ENCODE measurements at regions not wholly inside any gene's neighbourhood (a gene's known extent, or its start where the extent isn't known, plus 50 kb on each side); places are given as distances from the start of the nearest gene placed in this dataset.
A peak's percentile ranks its signal among the peaks of the same experiment; 100 is the strongest.

DNA sequence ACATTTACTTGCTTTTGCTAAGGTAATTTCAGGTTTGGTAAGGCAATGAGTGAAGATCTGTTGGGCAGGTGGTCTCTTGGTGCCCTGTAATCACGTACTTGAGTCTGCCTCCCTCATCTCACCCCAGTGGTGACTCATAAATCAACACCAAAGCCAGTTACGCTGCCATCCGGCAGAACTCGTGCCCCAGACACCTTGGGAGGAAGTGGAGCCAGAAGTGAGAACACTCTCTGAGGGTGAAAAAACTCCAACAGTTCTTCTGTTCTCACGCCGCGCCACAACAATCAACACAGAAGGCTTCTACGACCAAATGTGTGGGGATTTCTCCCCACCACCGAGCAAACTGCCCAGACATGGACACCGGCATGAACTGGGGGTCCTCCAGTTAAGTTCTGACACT, 206.2 kb downstream of the ARL4C start:
- TF ChIP-seq, protein P1, sequence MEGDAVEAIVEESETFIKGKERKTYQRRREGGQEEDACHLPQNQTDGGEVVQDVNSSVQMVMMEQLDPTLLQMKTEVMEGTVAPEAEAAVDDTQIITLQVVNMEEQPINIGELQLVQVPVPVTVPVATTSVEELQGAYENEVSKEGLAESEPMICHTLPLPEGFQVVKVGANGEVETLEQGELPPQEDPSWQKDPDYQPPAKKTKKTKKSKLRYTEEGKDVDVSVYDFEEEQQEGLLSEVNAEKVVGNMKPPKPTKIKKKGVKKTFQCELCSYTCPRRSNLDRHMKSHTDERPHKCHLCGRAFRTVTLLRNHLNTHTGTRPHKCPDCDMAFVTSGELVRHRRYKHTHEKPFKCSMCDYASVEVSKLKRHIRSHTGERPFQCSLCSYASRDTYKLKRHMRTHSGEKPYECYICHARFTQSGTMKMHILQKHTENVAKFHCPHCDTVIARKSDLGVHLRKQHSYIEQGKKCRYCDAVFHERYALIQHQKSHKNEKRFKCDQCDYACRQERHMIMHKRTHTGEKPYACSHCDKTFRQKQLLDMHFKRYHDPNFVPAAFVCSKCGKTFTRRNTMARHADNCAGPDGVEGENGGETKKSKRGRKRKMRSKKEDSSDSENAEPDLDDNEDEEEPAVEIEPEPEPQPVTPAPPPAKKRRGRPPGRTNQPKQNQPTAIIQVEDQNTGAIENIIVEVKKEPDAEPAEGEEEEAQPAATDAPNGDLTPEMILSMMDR (IDR thresholded peaks at IDR 0.05; ENCODE audit: low read depth, low read length, missing control alignments) = no peak
- no peak overlapping the region for H3K4me3 ChIP-seq (replicated peaks; ENCODE audit: low read depth, low read length)
- DNase-seq (ENCODE audit: extremely low read depth, low read depth) = no peak

DNA sequence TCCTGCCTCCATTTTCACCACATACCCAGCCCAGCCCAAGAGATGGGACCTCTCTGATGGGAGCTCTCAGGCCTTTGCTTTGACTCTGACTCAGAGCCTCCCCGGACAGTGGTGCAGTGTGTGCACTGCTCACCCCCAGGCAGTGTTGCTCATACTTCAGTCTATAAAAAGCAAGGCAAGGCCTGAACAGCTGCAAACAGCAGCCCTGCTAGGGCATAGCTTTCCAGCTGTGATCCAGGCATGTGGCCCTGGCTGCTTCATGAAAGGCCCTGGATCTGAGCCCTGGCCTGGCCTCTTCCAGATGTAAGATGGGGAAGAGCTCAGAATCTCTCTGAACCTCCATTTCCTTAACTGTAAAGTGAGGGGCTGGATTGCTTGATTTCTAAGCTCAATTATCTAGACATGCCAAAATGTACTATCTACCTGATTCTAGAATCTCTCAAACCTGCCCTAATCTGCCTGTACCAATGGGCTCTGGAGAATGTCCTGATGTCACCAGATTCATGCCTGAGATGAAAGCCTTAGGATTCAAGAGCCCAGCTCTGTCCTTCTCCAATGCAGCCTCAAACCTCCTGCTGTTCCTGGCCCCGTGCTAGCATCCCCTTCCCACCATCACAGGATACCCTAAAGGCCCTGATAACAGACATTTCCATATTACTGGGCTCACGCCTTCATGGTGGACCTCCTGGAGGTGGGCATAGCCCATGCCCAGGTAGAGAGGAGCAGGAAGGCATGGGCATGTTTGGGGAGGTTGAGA, 206.9 kb downstream of the ARL4C start:
- DNase-seq (ENCODE audit: extremely low read depth, low read depth) = peak; percentile 69
- TF ChIP-seq, protein P1 (IDR thresholded peaks at IDR 0.05; ENCODE audit: low read depth, low read length, missing control alignments) = no peak
- no peak overlapping the region for H3K4me3 ChIP-seq (replicated peaks; ENCODE audit: low read depth, low read length)

DNA sequence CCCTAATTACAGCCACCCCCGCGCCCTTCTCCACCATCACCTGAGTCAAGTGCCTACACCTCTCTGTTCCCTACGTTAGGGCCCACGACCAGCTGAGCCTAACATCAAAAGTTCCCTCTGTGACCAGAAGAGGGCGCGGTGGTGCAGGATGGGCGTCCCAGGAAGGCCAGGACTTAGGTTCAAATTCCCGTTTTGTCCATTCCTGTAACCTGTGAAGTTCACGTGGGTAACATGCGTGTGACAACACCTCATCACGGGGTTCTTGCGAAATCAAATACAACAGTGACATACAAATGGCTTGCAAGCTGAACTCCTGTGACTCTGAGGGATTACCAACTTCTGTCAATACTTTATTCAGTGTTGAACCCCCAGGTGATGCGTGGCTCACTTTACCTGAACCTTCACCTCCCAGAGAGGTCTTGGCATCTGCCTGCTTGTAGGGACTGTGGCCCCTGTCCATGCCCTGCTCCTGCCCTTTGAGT, 207.9 kb downstream of the ARL4C start:
- no peak for DNase-seq (ENCODE audit: extremely low read depth, low read depth)
- TF ChIP-seq, protein P1 (IDR thresholded peaks at IDR 0.05; ENCODE audit: low read depth, low read length, missing control alignments) = peak; percentile 78
- H3K4me3 ChIP-seq (replicated peaks; ENCODE audit: low read depth, low read length) = no peak overlapping the region

DNA sequence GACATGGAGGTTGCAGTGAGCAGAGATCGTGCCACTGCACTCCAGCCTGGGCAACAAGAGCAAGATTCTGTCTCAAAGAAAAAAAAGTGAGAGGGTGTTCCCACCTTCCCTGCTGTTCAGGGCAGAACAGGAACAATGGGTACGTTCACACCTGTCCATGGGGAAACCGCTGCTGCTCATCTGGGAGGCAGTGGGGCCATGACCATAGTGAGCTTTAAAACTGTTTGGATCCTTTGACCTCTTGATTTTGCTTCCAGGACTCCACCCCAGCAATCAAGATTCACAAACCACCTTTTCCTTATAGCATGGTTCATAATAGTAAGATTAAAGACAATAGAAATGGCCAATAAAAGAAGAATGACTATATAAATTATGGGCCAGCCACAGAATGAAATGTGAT, 209.2 kb downstream of the ARL4C start:
- TF ChIP-seq, protein P1 (IDR thresholded peaks at IDR 0.05; ENCODE audit: low read depth, low read length, missing control alignments) = no peak
- DNase-seq (ENCODE audit: extremely low read depth, low read depth) = no peak
- no peak overlapping the region for H3K4me3 ChIP-seq (replicated peaks; ENCODE audit: low read depth, low read length)

DNA sequence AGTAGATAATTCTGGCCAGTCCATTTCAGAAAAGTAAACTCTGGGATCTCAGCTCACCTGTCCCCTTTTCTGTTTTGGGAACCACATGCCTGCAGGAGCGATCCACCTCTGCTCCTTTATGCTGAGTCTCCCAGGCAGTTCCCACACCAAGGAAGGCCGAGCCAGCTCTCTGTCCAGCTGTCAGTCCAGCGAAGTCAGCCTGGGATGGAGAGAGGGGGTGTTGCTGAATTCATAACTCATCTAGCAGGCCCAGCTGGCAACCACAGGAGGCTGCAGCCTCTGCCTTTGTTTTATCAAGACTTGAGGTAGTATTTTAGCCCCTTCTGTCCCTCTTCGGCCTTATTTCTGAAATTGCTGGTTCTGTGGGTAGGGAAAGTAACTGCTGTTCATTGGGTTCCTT, 209.9 kb downstream of the ARL4C start:
- no peak for DNase-seq (ENCODE audit: extremely low read depth, low read depth)
- TF ChIP-seq, protein P1 (IDR thresholded peaks at IDR 0.05; ENCODE audit: low read depth, low read length, missing control alignments) = no peak
- H3K4me3 ChIP-seq (replicated peaks; ENCODE audit: low read depth, low read length) = no peak overlapping the region

DNA sequence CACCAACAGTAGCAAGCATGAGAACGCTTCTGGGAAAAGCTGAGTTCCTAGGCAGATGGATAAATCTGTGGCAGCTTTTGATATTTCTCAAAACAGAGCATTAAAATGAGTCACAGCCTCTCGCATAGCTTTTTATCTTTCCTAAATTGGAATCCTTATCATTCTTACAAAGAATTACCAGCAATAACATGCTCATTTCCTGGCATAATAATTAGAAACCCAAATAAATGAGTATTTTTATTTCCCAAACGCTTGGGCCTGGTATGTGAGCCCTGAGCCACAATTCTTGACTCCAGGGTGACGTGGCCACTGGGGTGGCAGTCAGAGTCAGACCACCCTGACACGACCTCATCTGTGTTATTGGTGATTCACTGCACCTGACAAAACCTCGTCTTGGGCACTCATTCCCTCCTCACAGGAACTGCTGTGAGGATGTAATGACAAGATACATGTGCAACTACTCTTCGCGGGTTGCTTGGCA, 210.7 kb downstream of the ARL4C start:
- DNase-seq (ENCODE audit: extremely low read depth, low read depth) = no peak
- TF ChIP-seq, protein P1 (IDR thresholded peaks at IDR 0.05; ENCODE audit: low read depth, low read length, missing control alignments) = no peak
- H3K4me3 ChIP-seq (replicated peaks; ENCODE audit: low read depth, low read length) = no peak overlapping the region

Data from HFF-Myc (cell line).